ENCODE measurements at regions not wholly inside any gene's neighbourhood (a gene's known extent, or its start where the extent isn't known, plus 50 kb on each side); places are given as distances from the start of the nearest gene placed in this dataset.

GRCh38 chr10:129275886-129276285 lies 191.2 kb upstream of the MGMT start:
- no peak for TF ChIP-seq CTCF (IDR thresholded peaks at IDR 0.05; ENCODE audit: low read depth, low read length)
- DNase-seq (ENCODE audit: extremely low read depth, low read depth), result no peak

- TF ChIP-seq CTCF (IDR thresholded peaks at IDR 0.05; ENCODE audit: low read depth, low read length), result no peak
- DNase-seq (ENCODE audit: extremely low read depth, low read depth), result no peak
These were observed 190.0 kb upstream of the MGMT start for GRCh38 chr10:129277084-129277483.

DNA sequence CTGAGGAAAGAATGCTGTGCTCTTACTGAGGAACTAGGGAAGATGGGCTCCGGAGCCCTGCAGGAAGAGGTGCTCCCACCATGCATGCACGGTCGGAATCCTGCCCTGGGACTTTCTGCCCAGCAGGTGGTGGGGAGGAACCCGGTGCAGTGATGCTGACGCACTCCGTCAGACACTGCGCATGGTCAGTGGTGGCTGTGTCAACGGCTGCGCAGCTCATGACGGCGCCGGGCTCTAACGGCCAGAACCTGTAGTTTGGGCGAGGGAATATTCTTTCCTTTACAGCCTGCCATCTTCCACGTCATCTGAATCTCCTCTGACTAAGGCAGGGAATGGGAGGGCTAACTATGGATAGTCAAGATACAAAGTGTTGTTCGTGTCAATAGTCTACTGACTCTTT lies 189.2 kb upstream of the MGMT start:
- no peak for TF ChIP-seq CTCF (IDR thresholded peaks at IDR 0.05; ENCODE audit: low read depth, low read length)
- DNase-seq (ENCODE audit: extremely low read depth, low read depth), result no peak

DNA sequence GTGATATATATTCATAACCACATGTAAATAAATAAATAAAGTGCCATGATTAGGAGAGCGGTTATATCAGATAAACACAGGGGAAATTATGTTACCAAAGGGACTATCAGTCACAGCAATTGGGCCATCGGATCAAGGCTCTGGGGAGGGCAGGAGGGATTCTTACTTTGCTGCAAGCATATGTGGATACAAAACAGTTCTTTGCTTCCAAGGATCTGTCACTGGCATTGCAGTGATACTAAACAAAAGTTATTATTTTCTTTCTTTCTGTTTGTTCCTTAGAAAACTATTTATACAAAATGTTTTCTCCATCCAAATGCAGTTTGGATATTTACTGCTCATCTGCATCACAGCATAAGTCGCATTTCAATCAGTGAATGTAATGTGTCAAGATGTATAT lies 188.4 kb upstream of the MGMT start:
- DNase-seq (ENCODE audit: extremely low read depth, low read depth), result no peak
- no peak for TF ChIP-seq CTCF (IDR thresholded peaks at IDR 0.05; ENCODE audit: low read depth, low read length)

DNA sequence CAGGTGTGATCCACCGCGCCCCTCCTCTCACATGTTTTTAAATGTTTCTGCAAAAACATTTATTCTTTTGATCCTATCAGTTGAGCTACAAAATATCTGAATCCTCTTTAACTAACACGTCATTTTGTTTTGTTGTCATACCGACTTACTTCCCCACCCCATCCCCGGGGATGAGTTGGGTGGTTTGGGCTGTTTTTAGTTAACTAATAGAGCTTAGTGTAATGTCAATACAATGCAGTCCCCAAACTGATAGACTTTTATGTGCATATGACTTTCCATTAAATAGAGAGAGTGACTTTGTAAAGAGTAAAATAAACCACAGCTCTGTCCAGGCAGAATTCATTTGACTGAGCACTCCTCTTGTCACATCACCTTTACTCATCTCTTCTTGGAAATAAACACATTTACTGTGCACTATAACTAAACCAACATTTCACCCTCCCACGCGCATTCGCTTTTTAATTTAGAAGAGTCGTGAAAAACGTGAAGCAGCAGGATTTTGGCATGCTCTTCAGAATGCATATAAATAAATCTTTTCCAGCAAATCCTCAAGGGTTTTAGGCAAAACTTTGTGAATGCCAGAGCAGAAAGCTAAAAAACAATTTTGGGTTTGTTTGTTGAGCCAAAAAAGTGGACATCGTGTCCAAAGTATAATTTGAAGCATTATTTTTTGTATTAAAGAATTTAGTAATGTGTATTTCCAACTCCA lies 187.4 kb upstream of the MGMT start:
- TF ChIP-seq CTCF (IDR thresholded peaks at IDR 0.05; ENCODE audit: low read depth, low read length), result no peak
- DNase-seq (ENCODE audit: extremely low read depth, low read depth), result no peak

DNA sequence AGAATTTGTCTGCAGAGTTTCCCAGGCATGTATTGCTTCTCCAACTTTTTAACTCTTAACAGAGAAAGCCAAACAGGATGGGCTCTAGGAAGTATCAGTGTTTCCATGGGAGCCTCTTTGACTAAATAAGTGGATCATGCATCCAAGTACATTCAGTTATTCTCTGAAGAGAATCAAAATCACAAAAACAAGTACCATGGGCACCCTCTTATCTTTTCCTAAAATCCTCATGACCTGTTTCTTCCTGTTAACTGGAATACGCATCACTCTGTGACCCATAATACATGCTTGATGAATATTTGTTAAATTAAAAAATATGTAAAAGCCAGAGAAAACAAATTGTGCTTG lies 186.9 kb upstream of the MGMT start:
- no peak for TF ChIP-seq CTCF (IDR thresholded peaks at IDR 0.05; ENCODE audit: low read depth, low read length)
- no peak for DNase-seq (ENCODE audit: extremely low read depth, low read depth)

DNA sequence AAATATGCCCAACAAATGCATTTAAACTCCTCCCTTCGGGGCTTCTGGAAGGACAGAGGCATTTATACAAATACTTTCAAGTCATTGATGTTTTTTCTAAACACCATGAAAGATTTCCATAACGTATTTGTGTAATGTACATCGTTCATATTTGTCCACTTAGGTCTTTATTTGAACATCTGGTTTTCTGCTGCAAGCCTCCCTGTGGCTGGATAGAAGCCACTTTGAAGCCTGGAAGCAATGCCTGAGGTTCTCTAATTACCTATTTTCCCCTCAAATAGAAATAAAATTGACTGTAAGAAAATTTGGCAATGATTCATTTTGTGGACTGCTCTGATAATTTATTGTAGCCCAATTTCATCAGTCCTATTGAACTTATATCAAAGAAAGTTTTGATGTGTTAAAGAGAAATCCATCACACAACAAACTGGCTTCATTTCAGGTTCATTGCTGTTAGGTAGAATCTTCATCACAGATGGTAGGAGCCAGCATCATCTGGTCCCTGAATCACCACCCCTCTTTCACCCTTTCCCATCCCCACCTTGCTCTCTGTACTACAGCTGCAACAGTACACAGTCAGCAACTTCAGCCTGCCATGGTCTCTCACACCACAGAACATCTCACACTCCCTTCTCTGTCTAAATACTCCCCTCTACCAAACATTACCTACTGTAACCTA lies 186.0 kb upstream of the MGMT start:
- no peak for DNase-seq (ENCODE audit: extremely low read depth, low read depth)
- no peak for TF ChIP-seq CTCF (IDR thresholded peaks at IDR 0.05; ENCODE audit: low read depth, low read length)
